ENCODE measurements at regions not wholly inside any gene's neighbourhood (a gene's known extent, or its start where the extent isn't known, plus 50 kb on each side); places are given as distances from the start of the nearest gene placed in this dataset.

DNA sequence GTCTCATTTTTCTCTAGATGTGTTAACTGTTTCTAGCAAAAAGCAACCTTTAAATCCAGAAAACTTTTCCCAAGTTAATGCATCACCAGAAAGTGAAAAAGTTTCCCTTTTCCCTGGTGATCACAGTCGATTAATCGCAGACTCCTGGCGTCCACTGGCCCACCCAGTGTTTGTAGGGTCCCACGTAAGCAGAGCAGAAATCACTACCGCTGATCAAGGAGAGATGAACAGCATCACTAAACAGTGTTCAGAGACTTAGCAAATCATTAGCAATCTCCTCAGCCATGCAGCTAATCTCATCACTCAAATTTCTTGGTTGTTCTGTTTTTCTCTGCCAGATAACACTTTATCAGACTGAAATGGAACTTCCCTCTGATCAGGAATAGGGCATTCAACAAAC, 184.2 kb downstream of the EFNB2 start:
- Histone ChIP-seq H3K36me3 (no peaks in the 10 kb centered on the region), H3K4me1 (peaks cover 0 to 11% (median 4%) of the 10 kb centered on the region in 4 donors), H3K27ac (no peak overlapping the region), H3K4me3 (no peak overlapping the region), H3K27me3 (peaks cover 0 to 11% of the 10 kb centered on the region in 2 donors), H3K9me3 (no peaks in the 10 kb centered on the region)
- DNase-seq: no peak
- TF ChIP-seq, protein P1, sequence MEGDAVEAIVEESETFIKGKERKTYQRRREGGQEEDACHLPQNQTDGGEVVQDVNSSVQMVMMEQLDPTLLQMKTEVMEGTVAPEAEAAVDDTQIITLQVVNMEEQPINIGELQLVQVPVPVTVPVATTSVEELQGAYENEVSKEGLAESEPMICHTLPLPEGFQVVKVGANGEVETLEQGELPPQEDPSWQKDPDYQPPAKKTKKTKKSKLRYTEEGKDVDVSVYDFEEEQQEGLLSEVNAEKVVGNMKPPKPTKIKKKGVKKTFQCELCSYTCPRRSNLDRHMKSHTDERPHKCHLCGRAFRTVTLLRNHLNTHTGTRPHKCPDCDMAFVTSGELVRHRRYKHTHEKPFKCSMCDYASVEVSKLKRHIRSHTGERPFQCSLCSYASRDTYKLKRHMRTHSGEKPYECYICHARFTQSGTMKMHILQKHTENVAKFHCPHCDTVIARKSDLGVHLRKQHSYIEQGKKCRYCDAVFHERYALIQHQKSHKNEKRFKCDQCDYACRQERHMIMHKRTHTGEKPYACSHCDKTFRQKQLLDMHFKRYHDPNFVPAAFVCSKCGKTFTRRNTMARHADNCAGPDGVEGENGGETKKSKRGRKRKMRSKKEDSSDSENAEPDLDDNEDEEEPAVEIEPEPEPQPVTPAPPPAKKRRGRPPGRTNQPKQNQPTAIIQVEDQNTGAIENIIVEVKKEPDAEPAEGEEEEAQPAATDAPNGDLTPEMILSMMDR (IDR thresholded peaks at IDR 0.05): no peak
- intact Hi-C loops (cut with DNase I; ENCODE audit: low total_unique reads): no loop called here

DNA sequence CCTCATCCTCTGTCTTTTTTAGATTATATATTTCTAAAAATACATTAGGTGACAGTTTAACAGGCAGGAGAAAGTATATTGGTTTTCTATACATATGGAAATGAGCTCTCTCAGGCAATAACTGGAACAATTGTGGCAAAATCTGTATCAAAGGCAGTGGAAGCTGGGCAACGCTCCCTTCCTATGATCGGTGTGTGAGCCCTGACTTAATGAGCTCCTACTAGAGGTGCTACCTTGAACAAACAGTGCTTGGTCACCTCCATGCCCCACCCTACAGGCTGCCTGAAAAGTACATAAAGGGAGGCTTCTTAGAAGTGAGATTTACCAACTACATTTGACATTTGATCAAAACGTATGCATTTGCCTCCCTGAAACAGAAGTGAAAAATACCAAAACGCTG, 185.3 kb downstream of the EFNB2 start:
- Histone ChIP-seq H3K4me3 (no peak overlapping the region), H3K4me1 (peaks cover 0 to 11% (median 4%) of the 10 kb centered on the region in 4 donors), H3K36me3 (no peaks in the 10 kb centered on the region), H3K9me3 (no peaks in the 10 kb centered on the region), H3K27ac (no peak overlapping the region), H3K27me3 (peaks cover 0 to 12% of the 10 kb centered on the region in 2 donors)
- intact Hi-C loops (cut with DNase I; ENCODE audit: low total_unique reads): no loop called here
- TF ChIP-seq, protein P1 (IDR thresholded peaks at IDR 0.05): no peak
- DNase-seq: no peak

DNA sequence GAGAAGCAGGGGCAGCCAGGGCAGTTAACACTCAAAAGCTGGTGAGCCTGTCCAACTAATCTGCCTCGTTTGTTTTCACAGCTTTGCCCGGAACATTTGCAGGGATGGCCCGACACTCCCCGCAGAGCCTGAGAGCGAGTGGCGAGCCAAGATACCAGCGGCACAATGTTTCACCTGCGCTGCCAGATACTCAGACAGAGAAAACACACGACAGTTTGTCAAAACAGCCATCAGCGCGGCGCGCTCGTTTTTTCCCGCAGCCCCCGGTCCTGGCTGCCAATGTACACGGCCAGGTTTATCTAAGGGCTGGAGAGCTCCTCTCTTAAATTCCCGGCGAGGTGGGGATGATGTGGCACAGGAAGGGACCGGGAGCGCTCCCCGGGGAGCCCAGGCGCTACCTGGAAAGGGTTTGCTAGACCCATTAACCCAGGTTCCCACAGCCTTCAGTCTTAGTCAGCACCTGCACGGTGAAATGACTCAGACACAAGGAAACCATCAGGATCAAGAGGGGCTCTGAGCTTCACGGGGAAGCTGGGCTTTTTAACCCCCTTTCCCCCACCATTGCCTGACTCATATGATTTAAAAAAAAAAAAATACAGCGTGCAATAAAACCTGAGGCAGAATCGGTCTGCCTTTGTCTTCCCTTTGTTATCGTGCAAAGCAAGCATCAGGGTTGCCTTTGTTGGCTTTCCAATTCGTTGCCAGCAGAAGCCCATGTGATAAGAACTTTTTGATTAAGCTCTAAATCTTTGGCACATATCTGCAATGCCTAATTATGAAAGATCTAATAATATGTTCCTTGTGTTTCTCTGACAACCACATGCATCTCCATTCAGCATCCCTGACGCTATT, 186.2 kb downstream of the EFNB2 start:
- TF ChIP-seq, protein P1 (IDR thresholded peaks at IDR 0.05): no peak
- peak in 1 of 2 donors; percentile 26 for DNase-seq
- intact Hi-C loops (cut with DNase I; ENCODE audit: low total_unique reads): no loop called here
- H3K9me3 ChIP-seq: no peaks in the 10 kb centered on the region
- peak overlapping the region in 1 of 2 donors; percentile 22 for H3K4me3 ChIP-seq
- no peak overlapping the region for H3K27ac ChIP-seq
- H3K27me3 ChIP-seq: peaks cover 0 to 12% of the 10 kb centered on the region in 2 donors
- peaks cover 0 to 11% (median 4%) of the 10 kb centered on the region in 4 donors for H3K4me1 ChIP-seq
- no peaks in the 10 kb centered on the region for H3K36me3 ChIP-seq

DNA sequence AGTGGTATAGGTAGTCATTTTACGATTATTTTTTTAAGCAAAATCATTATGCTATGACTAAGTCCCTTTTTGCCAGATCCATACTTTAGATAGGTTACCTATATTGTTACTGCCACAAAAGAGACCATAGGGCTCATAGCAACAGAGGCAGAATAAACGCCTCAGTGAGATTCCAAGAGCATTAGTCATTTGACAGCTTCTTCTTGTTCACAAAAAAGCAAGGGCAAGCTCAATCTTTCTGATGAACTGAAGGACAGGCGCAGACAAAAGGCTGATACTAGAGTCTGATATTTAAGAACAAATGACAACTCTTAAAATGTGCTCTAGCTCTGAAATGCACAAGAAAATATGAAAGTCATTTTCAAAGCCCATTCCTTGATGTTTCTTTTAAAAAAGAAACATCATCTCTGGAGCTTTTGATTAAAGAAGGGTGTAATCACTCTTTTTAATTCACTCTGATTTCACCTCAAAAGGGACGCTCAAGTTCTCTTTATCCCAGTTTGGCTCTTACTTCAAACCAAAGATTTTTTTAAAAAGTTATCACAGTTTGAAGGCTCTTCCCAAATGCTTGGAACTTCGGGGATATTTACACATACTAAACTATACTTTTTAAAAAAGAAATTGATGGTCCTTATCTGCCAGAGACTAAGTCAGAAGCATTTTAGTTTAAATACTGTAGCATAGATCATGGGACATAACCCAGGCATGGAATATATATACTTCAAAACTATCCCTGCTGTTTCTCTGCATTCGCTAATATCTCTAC, 187.2 kb downstream of the EFNB2 start:
- no peak for DNase-seq
- no peaks in the 10 kb centered on the region for H3K36me3 ChIP-seq
- intact Hi-C loops (cut with DNase I; ENCODE audit: low total_unique reads): no loop called here
- TF ChIP-seq, protein P1 (IDR thresholded peaks at IDR 0.05): no peak
- H3K4me3 ChIP-seq: no peak overlapping the region
- no peak overlapping the region for H3K27ac ChIP-seq
- peaks cover 0 to 11% (median 4%) of the 10 kb centered on the region in 4 donors for H3K4me1 ChIP-seq
- H3K9me3 ChIP-seq: no peaks in the 10 kb centered on the region
- H3K27me3 ChIP-seq: peaks cover 0 to 12% of the 10 kb centered on the region in 2 donors

DNA sequence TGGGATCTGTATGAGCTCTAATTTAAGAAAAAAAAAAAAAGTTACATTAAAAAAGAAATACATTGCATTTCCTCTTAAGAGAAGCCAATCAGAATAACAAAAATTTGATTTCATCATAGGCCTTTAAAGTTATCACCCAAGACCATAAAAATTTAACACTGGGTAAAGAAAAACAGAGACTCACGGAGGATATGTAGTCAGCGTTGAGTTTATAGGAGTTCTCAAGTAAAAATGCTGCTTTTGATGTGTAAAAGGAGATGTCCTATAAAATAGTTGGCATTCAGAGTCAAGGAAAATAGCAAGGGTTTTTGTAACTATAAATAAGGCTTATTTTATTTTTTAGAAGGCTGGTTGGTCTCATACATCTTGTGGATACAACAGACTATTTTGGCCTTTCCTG, 191.1 kb downstream of the EFNB2 start:
- Histone ChIP-seq H3K27me3 (peaks cover 0 to 10% of the 10 kb centered on the region in 2 donors), H3K27ac (no peak overlapping the region), H3K4me3 (no peak overlapping the region), H3K36me3 (no peaks in the 10 kb centered on the region), H3K9me3 (peaks cover 0 to 3% (median 2%) of the 10 kb centered on the region in 3 donors), H3K4me1 (peaks cover 0 to 10% (median 4%) of the 10 kb centered on the region in 4 donors)
- intact Hi-C loops (cut with DNase I; ENCODE audit: low total_unique reads): no loop called here
- no peak for DNase-seq
- TF ChIP-seq, protein P1 (IDR thresholded peaks at IDR 0.05): no peak
